GM21619 (cell line): ENCODE measurements at regions not wholly inside any gene's neighbourhood (a gene's known extent, or its start where the extent isn't known, plus 50 kb on each side); places are given as distances from the start of the nearest gene placed in this dataset.

ENCODE experiments used
- ATAC-seq: cut with Tn5 transposase; IDR thresholded peaks from one replicate; pipeline ENCODE4 v1.9.1; 2021; ENCODE audit not compliant: unreplicated experiment

GRCh38 chr10:123449234-123449962 lies 216.8 kb upstream of the GPR26 start:
- no peak for ATAC-seq

- no peak for ATAC-seq
Observed at GRCh38 chr10:123450956-123451605, 215.1 kb upstream of the GPR26 start.

- no peak for ATAC-seq
Observed at GRCh38 chr10:123451618-123452245, 214.4 kb upstream of the GPR26 start.

GRCh38 chr10:123454987-123455386 lies 211.2 kb upstream of the GPR26 start:
- no peak for ATAC-seq

- no peak for ATAC-seq
Observed at GRCh38 chr10:123455861-123456260, 210.3 kb upstream of the GPR26 start.

- peak; percentile 56 for ATAC-seq
Observed at GRCh38 chr10:123458933-123459332, 207.2 kb upstream of the GPR26 start.

- ATAC-seq = no peak
Observed at GRCh38 chr10:123459371-123460091, 206.6 kb upstream of the GPR26 start.

- ATAC-seq = no peak
Observed at GRCh38 chr10:123462246-123462645, 203.9 kb upstream of the GPR26 start.

GRCh38 chr10:123462756-123463155 lies 203.4 kb upstream of the GPR26 start:
- ATAC-seq = no peak

GRCh38 chr10:123463181-123463580 lies 203.0 kb upstream of the GPR26 start:
- ATAC-seq = no peak

GRCh38 chr10:123463698-123464097 lies 202.5 kb upstream of the GPR26 start:
- no peak for ATAC-seq

- ATAC-seq = no peak
Observed at GRCh38 chr10:123464430-123465323, 201.5 kb upstream of the GPR26 start.

GRCh38 chr10:123470336-123470921 lies 195.7 kb upstream of the GPR26 start:
- ATAC-seq = no peak

GRCh38 chr10:123471811-123472210 lies 194.3 kb upstream of the GPR26 start:
- no peak for ATAC-seq

GRCh38 chr10:123472606-123473005 lies 193.5 kb upstream of the GPR26 start:
- ATAC-seq = no peak

GRCh38 chr10:123474700-123475099 lies 191.5 kb upstream of the GPR26 start:
- ATAC-seq = no peak

- ATAC-seq = no peak
Observed at GRCh38 chr10:123475466-123475865, 190.7 kb upstream of the GPR26 start.

- no peak for ATAC-seq
Observed at GRCh38 chr10:123478116-123478515, 188.0 kb upstream of the GPR26 start.

- ATAC-seq = no peak
Observed at GRCh38 chr10:123479640-123480039, 186.5 kb upstream of the GPR26 start.

GRCh38 chr10:123480344-123480743 lies 185.8 kb upstream of the GPR26 start:
- ATAC-seq = no peak
